SK-N-SH (cell line): ENCODE measurements at regions not wholly inside any gene's neighbourhood (a gene's known extent, or its start where the extent isn't known, plus 50 kb on each side); places are given as distances from the start of the nearest gene placed in this dataset.

Experiments used
- CTCF ChIA-PET: fragments of 300-600, 350-600 bp; formaldehyde crosslinking; extraction: SDS; loops from one replicate; lab custom pipeline; 2021; lab: Yijun Ruan, JAX
- POLR2A ChIA-PET: fragments of 350-600 bp; sonication (Branson Sonifier 250); formaldehyde crosslinking; extraction: SDS; loops from one replicate; lab custom pipeline; 2020; ENCODE audit warnings: antibody characterized with exemption, inconsistent platforms; lab: Yijun Ruan, JAX
- DNase-seq: peaks from one replicate; pipeline ENCODE4 v3.0.0; 2012
- H2AFZ ChIP-seq: fragments of 200-600 bp; sonication (generic); 2 replicates; pipeline ENCODE4 v1.8.1; 2016; ENCODE audit warnings: antibody characterized with exemption, mild to moderate bottlenecking, low read depth
- H3F3A ChIP-seq: fragments of 200-600 bp; sonication (generic); replicated peaks from 2 replicates; pipeline ENCODE3; 2016; ENCODE audit warnings: antibody characterized with exemption, mild to moderate bottlenecking; ENCODE audit not compliant: insufficient read depth
- H3K27ac ChIP-seq, 2 experiments: fragments of 200-500 bp in 1 of 2; fragments of 200-600 bp in 1 of 2; sonication (Bioruptor generic) in 1 of 2; sonication (generic), shearing (Covaris generic) in 1 of 2; 2 replicates each; pipeline versions ENCODE4 v1.5.1 to v1.6.1; 2014 to 2016; ENCODE audit warnings: low read depth in 2 of 2, inconsistent platforms in 1 of 2, low read length in 1 of 2, mild to moderate bottlenecking in 1 of 2, mixed read lengths in 1 of 2
- H3K27me3 ChIP-seq: fragments of 200-600 bp; sonication (generic), shearing (Covaris generic); 2 replicates; pipeline ENCODE4 v1.6.1; 2016; ENCODE audit warnings: mixed run types; ENCODE audit not compliant: insufficient read depth
- H3K36me3 ChIP-seq, 2 experiments: fragments of 200-500 bp in 1 of 2; fragments of 200-600 bp in 1 of 2; sonication (Bioruptor generic) in 1 of 2; sonication (generic) in 1 of 2; replicated peaks in 1 of 2; 2 replicates each; pipeline versions ENCODE3 to v1.5.1; 2014 to 2016; ENCODE audit warnings: low read length in 1 of 2, mild to moderate bottlenecking in 1 of 2; ENCODE audit not compliant: insufficient read depth in 2 of 2, control insufficient read depth in 1 of 2
- H3K4me1 ChIP-seq, 2 experiments: fragments of 200-500 bp in 1 of 2; fragments of 200-600 bp in 1 of 2; sonication (Bioruptor generic) in 1 of 2; sonication (generic), shearing (Covaris generic) in 1 of 2; 2 replicates each; pipeline versions ENCODE4 v1.5.1 to v1.6.1; 2014 to 2016; ENCODE audit warnings: low read depth in 1 of 2, low read length in 1 of 2, mixed run types in 1 of 2; ENCODE audit not compliant: insufficient read depth in 2 of 2, control insufficient read depth in 1 of 2
- H3K4me2 ChIP-seq: fragments of 200-600 bp; sonication (generic), shearing (Covaris generic); 2 replicates; pipeline ENCODE4 v1.6.1; 2017; ENCODE audit warnings: mixed run types
- H3K4me3 ChIP-seq, 2 experiments: fragments of 200-500 bp in 1 of 2; fragments of 200-600 bp in 1 of 2; sonication (Bioruptor generic) in 1 of 2; sonication (generic), shearing (Covaris generic) in 1 of 2; 2 replicates each; pipeline versions ENCODE4 v1.5.1 to v1.8.1; 2014 to 2016; ENCODE audit warnings: low read depth in 2 of 2, inconsistent platforms in 1 of 2, low read length in 1 of 2, mild to moderate bottlenecking in 1 of 2, mixed read lengths in 1 of 2, moderate library complexity in 1 of 2
- H3K79me2 ChIP-seq: fragments of 200-600 bp; sonication (generic); 2 replicates; pipeline ENCODE4 v1.8.1; 2017; ENCODE audit warnings: mild to moderate bottlenecking; ENCODE audit not compliant: insufficient read depth
- H3K9ac ChIP-seq: fragments of 200-600 bp; sonication (generic); 2 replicates; pipeline ENCODE4 v1.6.1; 2017; ENCODE audit warnings: mixed run types
- H3K9me2 ChIP-seq: fragments of 200-600 bp; sonication (generic); 2 replicates; pipeline ENCODE4 v1.6.1; 2017; ENCODE audit warnings: mixed run types
- H3K9me3 ChIP-seq: fragments of 200-600 bp; sonication (generic); 2 replicates; pipeline ENCODE4 v1.6.1; 2017; ENCODE audit warnings: mixed run types, mild to moderate bottlenecking, moderate library complexity
- H4K20me1 ChIP-seq: fragments of 200-600 bp; sonication (generic); 2 replicates; pipeline ENCODE4 v1.6.1; 2017; ENCODE audit warnings: mild to moderate bottlenecking, mixed run types; ENCODE audit not compliant: insufficient read depth
- CHD2 ChIP-seq: fragments of 150-350 bp; IDR thresholded peaks from 2 replicates; pipeline ENCODE4 v1.6.1; 2018; ENCODE audit warnings: low read length; ENCODE audit not compliant: partially characterized antibody
- CTCF ChIP-seq: fragments of 200-600 bp; sonication (generic); IDR thresholded peaks from 2 replicates; pipeline ENCODE4 v1.6.1; 2017; ENCODE audit warnings: antibody characterized with exemption, mild to moderate bottlenecking, moderate library complexity
- EP300 ChIP-seq, 2 experiments: IDR thresholded peaks; 2 replicates each; pipeline versions ENCODE4 v1.4.0 to v1.6.1; 2012; ENCODE audit warnings: borderline replicate concordance in 1 of 2, low read depth in 1 of 2, low read length in 1 of 2
- EZH2phosphoT487 ChIP-seq: fragments of 200-600 bp; sonication (generic); IDR thresholded peaks from 2 replicates; pipeline ENCODE4 v1.6.1; 2017; ENCODE audit warnings: low read depth, mixed run types, mild to moderate bottlenecking, antibody characterized with exemption, moderate library complexity, borderline replicate concordance
- FOXM1 ChIP-seq: IDR thresholded peaks from 2 replicates; pipeline ENCODE4 v1.4.0; 2012; ENCODE audit warnings: low read depth, mild to moderate bottlenecking
- MEF2A ChIP-seq: IDR thresholded peaks from 2 replicates; pipeline ENCODE4 v1.4.0; 2012; ENCODE audit warnings: low read depth, borderline replicate concordance
- MXI1 ChIP-seq: IDR thresholded peaks from 2 replicates; pipeline ENCODE4 v1.6.1; 2012; ENCODE audit warnings: mild to moderate bottlenecking, low read depth, low read length, improper control_type of control experiment
- NFIC ChIP-seq: IDR thresholded peaks from 2 replicates; pipeline ENCODE4 v1.4.0; 2012; ENCODE audit warnings: borderline replicate concordance
- PBX3 ChIP-seq: IDR thresholded peaks from 2 replicates; pipeline ENCODE4; 2012
- RFX5 ChIP-seq: IDR thresholded peaks from 2 replicates; pipeline ENCODE4 v1.6.1; 2012; ENCODE audit warnings: mild to moderate bottlenecking, improper control_type of control experiment, low read length
- RXRA ChIP-seq: IDR thresholded peaks from 2 replicates; pipeline ENCODE4 v1.4.0; 2012; ENCODE audit warnings: low read depth, mild to moderate bottlenecking, borderline replicate concordance
- TAF1 ChIP-seq: IDR thresholded peaks from 2 replicates; pipeline ENCODE4 v1.6.1; 2012; ENCODE audit warnings: low read depth, mild to moderate bottlenecking, low read length, moderate library complexity, borderline replicate concordance
- TCF12 ChIP-seq: IDR thresholded peaks from 2 replicates; pipeline ENCODE4 v1.4.0; 2012
- USF2 ChIP-seq: fragments of 150-350 bp; IDR thresholded peaks from 2 replicates; pipeline ENCODE4 v1.6.1; 2017; ENCODE audit warnings: antibody characterized with exemption, low read length, low read depth, borderline replicate concordance
- YY1 ChIP-seq: IDR thresholded peaks from 2 replicates; pipeline ENCODE4 v1.4.0; 2012; ENCODE audit warnings: low read depth, mild to moderate bottlenecking
- WGBS: methylation state at CpG from one replicate; pipeline ENCODE4 v1.1.6; 2017; ENCODE audit warnings: low lambda C conversion rate; 5-methylcytosine and 5-hydroxymethylcytosine counted together

- TF ChIP-seq RFX5 (no peak), CTCF (no peak), NFIC (no peak), EZH2phosphoT487 (no peak), USF2 (no peak), EP300 (IDR thresholded peaks at IDR 0.05; ENCODE audit: borderline replicate concordance in 1 of 2, low read depth in 1 of 2, low read length in 1 of 2) (no peak), TCF12 (no peak), TAF1 (no peak), CHD2 (no peak), RXRA (no peak), PBX3 (no peak)
Measured at GRCh38 chr9:17955409-17955808, 376.5 kb downstream of the SH3GL2 start (continued).

- no peak overlapping the region for H3K4me2 ChIP-seq
- no peaks in the 10 kb centered on the region for H3K36me3 ChIP-seq
- POLR2A ChIA-PET: no interaction called here
- DNase-seq: no peak
- no peaks in the 10 kb centered on the region for H3K79me2 ChIP-seq
- H3K4me1 ChIP-seq: no peaks in the 10 kb centered on the region
- no peak overlapping the region for H2AFZ ChIP-seq
- 0% methylated on average over 2 of the region's 2 CpGs for WGBS
- no peak overlapping the region for H3K9ac ChIP-seq
- no peak overlapping the region for H3K4me3 ChIP-seq
- H4K20me1 ChIP-seq: no peaks in the 10 kb centered on the region
- H3K27me3 ChIP-seq: no peaks in the 10 kb centered on the region
- CTCF ChIA-PET: no interaction called here
- H3F3A ChIP-seq: no peaks in the 10 kb centered on the region
- no peak overlapping the region for H3K27ac ChIP-seq
- no peaks in the 10 kb centered on the region for H3K9me3 ChIP-seq
- no peaks in the 10 kb centered on the region for H3K9me2 ChIP-seq
- TF ChIP-seq MEF2A: no peak
- no peak for TF ChIP-seq MXI1
- no peak for TF ChIP-seq USF2
- no peak for TF ChIP-seq CHD2
- TF ChIP-seq CTCF: no peak
- no peak for TF ChIP-seq YY1
- TF ChIP-seq FOXM1: no peak
Measured at GRCh38 chr9:17958363-17958762, 379.5 kb downstream of the SH3GL2 start.
